GM23338 (cell line): ENCODE measurements at regions not wholly inside any gene's neighbourhood (a gene's known extent, or its start where the extent isn't known, plus 50 kb on each side); places are given as distances from the start of the nearest gene placed in this dataset.

Experiments
- EZH2 ChIP-seq: fragments of 200-600 bp; sonication (generic); IDR thresholded peaks from one replicate; pipeline ENCODE4 v1.8.0; 2017; ENCODE audit warnings: antibody characterized with exemption, mild to moderate bottlenecking, low read depth; ENCODE audit not compliant: unreplicated experiment
- EZH2phosphoT487 ChIP-seq: fragments of 200-600 bp; sonication (generic); IDR thresholded peaks from one replicate; pipeline ENCODE4 v1.8.1; 2018; ENCODE audit warnings: antibody characterized with exemption; ENCODE audit not compliant: unreplicated experiment
- TF ChIP-seq, protein P1 (sequence below): fragments of 250-450 bp; sonication (Bioruptor Pico); IDR thresholded peaks from 2 replicates; pipeline ENCODE4 v1.5.0; 2020; ENCODE audit warnings: mild to moderate bottlenecking, moderate library complexity
- TF ChIP-seq, protein P2 (sequence below): IDR thresholded peaks from one replicate; pipeline ENCODE4 v1.6.1; 2018; ENCODE audit warnings: antibody characterized with exemption; ENCODE audit not compliant: unreplicated experiment
- TF ChIP-seq, protein P3 (sequence below): IDR thresholded peaks from 2 replicates; pipeline ENCODE4 v1.6.1; 2016; ENCODE audit warnings: antibody characterized with exemption

DNA sequence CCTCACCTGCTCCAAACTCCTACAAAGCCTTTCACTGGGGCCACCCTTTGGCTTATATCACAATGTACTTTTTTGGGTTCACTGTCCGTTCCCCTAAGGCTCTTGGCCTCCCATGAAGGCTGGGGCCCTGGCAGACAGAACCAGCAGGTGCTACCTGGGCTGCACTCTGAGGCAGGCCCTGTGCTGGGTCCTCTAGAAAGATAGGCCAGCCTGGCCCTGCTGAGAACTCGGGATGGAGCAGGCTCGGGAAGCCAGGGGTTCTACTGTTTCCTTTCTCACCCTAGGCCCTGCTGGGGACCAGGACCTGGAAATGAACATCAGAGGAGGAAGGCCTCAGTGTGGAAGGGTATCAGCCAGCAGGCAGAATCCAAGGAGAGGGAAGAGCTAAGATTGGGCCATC lies 79.5 kb downstream of the MRPL14 start (continued):
- TF ChIP-seq, protein P1, sequence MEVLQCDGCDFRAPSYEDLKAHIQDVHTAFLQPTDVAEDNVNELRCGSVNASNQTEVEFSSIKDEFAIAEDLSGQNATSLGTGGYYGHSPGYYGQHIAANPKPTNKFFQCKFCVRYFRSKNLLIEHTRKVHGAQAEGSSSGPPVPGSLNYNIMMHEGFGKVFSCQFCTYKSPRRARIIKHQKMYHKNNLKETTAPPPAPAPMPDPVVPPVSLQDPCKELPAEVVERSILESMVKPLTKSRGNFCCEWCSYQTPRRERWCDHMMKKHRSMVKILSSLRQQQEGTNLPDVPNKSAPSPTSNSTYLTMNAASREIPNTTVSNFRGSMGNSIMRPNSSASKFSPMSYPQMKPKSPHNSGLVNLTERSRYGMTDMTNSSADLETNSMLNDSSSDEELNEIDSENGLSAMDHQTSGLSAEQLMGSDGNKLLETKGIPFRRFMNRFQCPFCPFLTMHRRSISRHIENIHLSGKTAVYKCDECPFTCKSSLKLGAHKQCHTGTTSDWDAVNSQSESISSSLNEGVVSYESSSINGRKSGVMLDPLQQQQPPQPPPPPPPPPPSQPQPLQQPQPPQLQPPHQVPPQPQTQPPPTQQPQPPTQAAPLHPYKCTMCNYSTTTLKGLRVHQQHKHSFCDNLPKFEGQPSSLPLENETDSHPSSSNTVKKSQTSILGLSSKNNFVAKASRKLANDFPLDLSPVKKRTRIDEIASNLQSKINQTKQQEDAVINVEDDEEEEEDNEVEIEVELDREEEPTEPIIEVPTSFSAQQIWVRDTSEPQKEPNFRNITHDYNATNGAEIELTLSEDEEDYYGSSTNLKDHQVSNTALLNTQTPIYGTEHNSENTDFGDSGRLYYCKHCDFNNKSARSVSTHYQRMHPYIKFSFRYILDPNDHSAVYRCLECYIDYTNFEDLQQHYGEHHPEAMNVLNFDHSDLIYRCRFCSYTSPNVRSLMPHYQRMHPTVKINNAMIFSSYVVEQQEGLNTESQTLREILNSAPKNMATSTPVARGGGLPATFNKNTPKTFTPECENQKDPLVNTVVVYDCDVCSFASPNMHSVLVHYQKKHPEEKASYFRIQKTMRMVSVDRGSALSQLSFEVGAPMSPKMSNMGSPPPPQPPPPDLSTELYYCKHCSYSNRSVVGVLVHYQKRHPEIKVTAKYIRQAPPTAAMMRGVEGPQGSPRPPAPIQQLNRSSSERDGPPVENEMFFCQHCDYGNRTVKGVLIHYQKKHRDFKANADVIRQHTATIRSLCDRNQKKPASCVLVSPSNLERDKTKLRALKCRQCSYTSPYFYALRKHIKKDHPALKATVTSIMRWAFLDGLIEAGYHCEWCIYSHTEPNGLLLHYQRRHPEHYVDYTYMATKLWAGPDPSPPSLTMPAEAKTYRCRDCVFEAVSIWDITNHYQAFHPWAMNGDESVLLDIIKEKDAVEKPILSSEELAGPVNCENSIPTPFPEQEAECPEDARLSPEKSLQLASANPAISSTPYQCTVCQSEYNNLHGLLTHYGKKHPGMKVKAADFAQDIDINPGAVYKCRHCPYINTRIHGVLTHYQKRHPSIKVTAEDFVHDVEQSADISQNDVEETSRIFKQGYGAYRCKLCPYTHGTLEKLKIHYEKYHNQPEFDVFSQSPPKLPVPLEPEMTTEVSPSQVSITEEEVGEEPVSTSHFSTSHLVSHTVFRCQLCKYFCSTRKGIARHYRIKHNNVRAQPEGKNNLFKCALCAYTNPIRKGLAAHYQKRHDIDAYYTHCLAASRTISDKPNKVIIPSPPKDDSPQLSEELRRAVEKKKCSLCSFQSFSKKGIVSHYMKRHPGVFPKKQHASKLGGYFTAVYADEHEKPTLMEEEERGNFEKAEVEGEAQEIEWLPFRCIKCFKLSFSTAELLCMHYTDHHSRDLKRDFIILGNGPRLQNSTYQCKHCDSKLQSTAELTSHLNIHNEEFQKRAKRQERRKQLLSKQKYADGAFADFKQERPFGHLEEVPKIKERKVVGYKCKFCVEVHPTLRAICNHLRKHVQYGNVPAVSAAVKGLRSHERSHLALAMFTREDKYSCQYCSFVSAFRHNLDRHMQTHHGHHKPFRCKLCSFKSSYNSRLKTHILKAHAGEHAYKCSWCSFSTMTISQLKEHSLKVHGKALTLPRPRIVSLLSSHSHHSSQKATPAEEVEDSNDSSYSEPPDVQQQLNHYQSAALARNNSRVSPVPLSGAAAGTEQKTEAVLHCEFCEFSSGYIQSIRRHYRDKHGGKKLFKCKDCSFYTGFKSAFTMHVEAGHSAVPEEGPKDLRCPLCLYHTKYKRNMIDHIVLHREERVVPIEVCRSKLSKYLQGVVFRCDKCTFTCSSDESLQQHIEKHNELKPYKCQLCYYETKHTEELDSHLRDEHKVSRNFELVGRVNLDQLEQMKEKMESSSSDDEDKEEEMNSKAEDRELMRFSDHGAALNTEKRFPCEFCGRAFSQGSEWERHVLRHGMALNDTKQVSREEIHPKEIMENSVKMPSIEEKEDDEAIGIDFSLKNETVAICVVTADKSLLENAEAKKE (CRISPR knock-in tag), result no peak
- TF ChIP-seq, protein P2, sequence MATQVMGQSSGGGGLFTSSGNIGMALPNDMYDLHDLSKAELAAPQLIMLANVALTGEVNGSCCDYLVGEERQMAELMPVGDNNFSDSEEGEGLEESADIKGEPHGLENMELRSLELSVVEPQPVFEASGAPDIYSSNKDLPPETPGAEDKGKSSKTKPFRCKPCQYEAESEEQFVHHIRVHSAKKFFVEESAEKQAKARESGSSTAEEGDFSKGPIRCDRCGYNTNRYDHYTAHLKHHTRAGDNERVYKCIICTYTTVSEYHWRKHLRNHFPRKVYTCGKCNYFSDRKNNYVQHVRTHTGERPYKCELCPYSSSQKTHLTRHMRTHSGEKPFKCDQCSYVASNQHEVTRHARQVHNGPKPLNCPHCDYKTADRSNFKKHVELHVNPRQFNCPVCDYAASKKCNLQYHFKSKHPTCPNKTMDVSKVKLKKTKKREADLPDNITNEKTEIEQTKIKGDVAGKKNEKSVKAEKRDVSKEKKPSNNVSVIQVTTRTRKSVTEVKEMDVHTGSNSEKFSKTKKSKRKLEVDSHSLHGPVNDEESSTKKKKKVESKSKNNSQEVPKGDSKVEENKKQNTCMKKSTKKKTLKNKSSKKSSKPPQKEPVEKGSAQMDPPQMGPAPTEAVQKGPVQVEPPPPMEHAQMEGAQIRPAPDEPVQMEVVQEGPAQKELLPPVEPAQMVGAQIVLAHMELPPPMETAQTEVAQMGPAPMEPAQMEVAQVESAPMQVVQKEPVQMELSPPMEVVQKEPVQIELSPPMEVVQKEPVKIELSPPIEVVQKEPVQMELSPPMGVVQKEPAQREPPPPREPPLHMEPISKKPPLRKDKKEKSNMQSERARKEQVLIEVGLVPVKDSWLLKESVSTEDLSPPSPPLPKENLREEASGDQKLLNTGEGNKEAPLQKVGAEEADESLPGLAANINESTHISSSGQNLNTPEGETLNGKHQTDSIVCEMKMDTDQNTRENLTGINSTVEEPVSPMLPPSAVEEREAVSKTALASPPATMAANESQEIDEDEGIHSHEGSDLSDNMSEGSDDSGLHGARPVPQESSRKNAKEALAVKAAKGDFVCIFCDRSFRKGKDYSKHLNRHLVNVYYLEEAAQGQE, result no peak
- TF ChIP-seq EZH2 (no peak), EZH2phosphoT487 (no peak)
- TF ChIP-seq, protein P3, sequence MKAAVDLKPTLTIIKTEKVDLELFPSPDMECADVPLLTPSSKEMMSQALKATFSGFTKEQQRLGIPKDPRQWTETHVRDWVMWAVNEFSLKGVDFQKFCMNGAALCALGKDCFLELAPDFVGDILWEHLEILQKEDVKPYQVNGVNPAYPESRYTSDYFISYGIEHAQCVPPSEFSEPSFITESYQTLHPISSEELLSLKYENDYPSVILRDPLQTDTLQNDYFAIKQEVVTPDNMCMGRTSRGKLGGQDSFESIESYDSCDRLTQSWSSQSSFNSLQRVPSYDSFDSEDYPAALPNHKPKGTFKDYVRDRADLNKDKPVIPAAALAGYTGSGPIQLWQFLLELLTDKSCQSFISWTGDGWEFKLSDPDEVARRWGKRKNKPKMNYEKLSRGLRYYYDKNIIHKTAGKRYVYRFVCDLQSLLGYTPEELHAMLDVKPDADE, result no peak
